ENCODE measurements at regions not wholly inside any gene's neighbourhood (a gene's known extent, or its start where the extent isn't known, plus 50 kb on each side); places are given as distances from the start of the nearest gene placed in this dataset.

DNA sequence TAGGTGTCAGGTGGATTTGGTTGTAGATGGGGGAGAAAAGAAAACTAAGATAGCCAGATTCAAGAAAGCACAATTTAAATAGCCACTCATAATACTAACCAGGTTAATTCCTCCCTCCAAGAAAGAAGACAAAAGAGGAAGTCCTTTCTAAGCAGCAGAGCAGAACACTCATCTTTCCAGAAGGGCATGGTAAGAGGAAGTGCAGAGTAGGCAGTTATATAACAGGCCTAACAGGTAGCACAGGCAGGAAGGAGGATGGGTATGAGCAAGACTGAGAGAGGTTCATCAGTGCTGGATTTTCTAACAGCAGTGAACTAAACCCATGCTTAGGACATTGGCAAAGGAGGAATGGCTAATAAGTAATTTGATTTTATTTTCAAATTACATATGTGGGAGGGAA lies 517.5 kb downstream of the PLPP3 start:
- no peaks in the 10 kb centered on the region for H3K36me3 Mint-ChIP-seq (ENCODE audit: low read depth)
- TF ChIP-seq, protein P1, sequence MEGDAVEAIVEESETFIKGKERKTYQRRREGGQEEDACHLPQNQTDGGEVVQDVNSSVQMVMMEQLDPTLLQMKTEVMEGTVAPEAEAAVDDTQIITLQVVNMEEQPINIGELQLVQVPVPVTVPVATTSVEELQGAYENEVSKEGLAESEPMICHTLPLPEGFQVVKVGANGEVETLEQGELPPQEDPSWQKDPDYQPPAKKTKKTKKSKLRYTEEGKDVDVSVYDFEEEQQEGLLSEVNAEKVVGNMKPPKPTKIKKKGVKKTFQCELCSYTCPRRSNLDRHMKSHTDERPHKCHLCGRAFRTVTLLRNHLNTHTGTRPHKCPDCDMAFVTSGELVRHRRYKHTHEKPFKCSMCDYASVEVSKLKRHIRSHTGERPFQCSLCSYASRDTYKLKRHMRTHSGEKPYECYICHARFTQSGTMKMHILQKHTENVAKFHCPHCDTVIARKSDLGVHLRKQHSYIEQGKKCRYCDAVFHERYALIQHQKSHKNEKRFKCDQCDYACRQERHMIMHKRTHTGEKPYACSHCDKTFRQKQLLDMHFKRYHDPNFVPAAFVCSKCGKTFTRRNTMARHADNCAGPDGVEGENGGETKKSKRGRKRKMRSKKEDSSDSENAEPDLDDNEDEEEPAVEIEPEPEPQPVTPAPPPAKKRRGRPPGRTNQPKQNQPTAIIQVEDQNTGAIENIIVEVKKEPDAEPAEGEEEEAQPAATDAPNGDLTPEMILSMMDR (IDR thresholded peaks at IDR 0.05), result no peak
- H3K4me1 Mint-ChIP-seq, result peaks cover 4% of the 10 kb centered on the region
- H3K4me3 Mint-ChIP-seq, result no peak overlapping the region
- H3K9me3 Mint-ChIP-seq, result no peaks in the 10 kb centered on the region
- H3K27me3 Mint-ChIP-seq (ENCODE audit: low read depth, poor library complexity), result no peaks in the 10 kb centered on the region
- no peak for DNase-seq
- no peak overlapping the region for H3K27ac Mint-ChIP-seq

DNA sequence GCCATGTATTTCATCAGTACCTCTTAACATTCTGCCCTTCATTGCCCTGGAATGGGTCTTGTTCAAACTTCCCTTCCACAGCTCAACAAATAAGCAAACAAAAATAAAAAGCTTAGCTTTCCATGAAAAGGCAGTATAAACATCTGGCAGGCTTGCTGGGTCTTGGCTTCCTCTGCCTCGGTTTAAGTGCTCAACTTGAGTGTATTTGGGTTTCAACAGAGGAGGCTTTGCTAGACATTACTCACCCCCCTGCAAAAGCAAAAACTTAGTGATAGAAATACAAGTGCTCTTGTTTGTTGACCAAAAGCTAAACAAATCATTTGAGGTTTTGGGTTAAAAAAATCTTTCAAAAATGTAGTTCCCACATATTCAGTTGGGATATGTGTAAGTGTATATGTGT lies 518.5 kb downstream of the PLPP3 start:
- H3K36me3 Mint-ChIP-seq (ENCODE audit: low read depth), result no peaks in the 10 kb centered on the region
- H3K27me3 Mint-ChIP-seq (ENCODE audit: low read depth, poor library complexity), result no peaks in the 10 kb centered on the region
- TF ChIP-seq, protein P1 (IDR thresholded peaks at IDR 0.05), result no peak
- H3K27ac Mint-ChIP-seq, result no peak overlapping the region
- no peak overlapping the region for H3K4me3 Mint-ChIP-seq
- H3K4me1 Mint-ChIP-seq, result peaks cover 4% of the 10 kb centered on the region
- DNase-seq, result no peak
- H3K9me3 Mint-ChIP-seq, result no peaks in the 10 kb centered on the region

GRCh38 chr1:56057466-56058405 lies 521.6 kb downstream of the PLPP3 start:
- DNase-seq, result no peak
- Mint-ChIP-seq H3K9me3 (no peaks in the 10 kb centered on the region), H3K27me3 (ENCODE audit: low read depth, poor library complexity) (no peaks in the 10 kb centered on the region), H3K4me1 (peaks cover 16% of the 10 kb centered on the region), H3K27ac (no peak overlapping the region), H3K36me3 (ENCODE audit: low read depth) (no peaks in the 10 kb centered on the region), H3K4me3 (no peak overlapping the region)
- TF ChIP-seq, protein P1 (IDR thresholded peaks at IDR 0.05), result no peak

DNA sequence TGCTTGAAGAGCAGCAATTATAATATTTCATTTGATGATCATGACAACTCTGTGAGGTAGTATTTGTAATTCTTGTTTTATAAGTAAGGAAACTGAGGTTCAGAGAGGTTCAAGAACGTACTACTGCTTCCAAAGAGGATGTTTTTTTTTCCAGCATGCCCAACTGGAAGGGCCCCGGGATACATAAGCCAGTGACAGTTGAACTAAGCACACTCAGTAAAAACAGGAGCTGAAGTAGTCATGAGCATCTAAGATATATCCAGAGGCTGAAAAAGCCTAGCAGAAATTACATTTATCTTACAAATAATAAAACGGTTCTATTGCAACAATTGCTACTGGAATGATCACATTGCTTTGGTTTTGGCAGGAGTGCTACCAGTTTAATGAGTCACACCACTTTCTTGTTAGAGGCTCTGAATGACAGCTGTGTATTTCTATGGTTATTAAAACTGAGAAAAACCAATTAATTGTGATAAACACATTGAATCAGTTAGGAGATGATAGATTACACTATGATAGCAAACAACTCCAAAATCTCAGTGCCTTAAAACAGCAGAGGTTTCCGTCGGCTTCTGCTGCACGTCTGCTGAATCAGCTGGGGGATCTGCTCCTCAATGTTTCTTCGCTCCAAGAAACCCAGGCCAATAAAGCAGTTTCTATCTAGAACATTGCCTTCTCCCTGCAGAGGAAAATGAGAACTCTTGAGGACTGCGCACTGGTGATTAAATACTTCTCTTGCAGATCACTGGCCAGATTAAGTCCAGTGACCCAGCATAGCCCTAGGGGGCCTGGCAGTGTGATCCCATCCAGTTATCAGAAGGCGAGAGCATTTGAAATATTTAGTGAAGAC lies 522.7 kb downstream of the PLPP3 start:
- no peak for DNase-seq
- Mint-ChIP-seq H3K9me3 (no peaks in the 10 kb centered on the region), H3K27me3 (ENCODE audit: low read depth, poor library complexity) (no peaks in the 10 kb centered on the region), H3K4me3 (no peak overlapping the region), H3K4me1 (peaks cover 27% of the 10 kb centered on the region), H3K27ac (no peak overlapping the region), H3K36me3 (ENCODE audit: low read depth) (no peaks in the 10 kb centered on the region)
- TF ChIP-seq, protein P1 (IDR thresholded peaks at IDR 0.05), result no peak

- TF ChIP-seq, protein P1 (IDR thresholded peaks at IDR 0.05), result no peak
- Mint-ChIP-seq H3K27ac (no peak overlapping the region), H3K4me3 (no peak overlapping the region), H3K27me3 (ENCODE audit: low read depth, poor library complexity) (no peaks in the 10 kb centered on the region), H3K4me1 (peaks cover 30% of the 10 kb centered on the region), H3K36me3 (ENCODE audit: low read depth) (no peaks in the 10 kb centered on the region), H3K9me3 (peaks cover 13% of the 10 kb centered on the region)
- no peak for DNase-seq
These were observed 524.4 kb downstream of the PLPP3 start for GRCh38 chr1:56054959-56055358.

Data from nephron progenitor cell (in vitro differentiated cells).